Endothelial cell of umbilical vein (primary cell): ENCODE measurements at regions not wholly inside any gene's neighbourhood (a gene's known extent, or its start where the extent isn't known, plus 50 kb on each side); places are given as distances from the start of the nearest gene placed in this dataset.

ENCODE experiments used
- BruUV-seq: library from RNA; stranded (reverse); fragments of 400-500 nt; replicated peaks from 2 replicates; lab custom pipeline; 2021; lab: Mats Ljungman, UMichigan
- CTCF ChIA-PET: fragments of 300-600, 350-600 bp; sonication (Branson Sonifier 250); formaldehyde crosslinking; loops from one replicate; lab custom pipeline; 2021; ENCODE audit warnings: antibody characterized with exemption, inconsistent platforms; lab: Charles Lee
- POLR2A ChIA-PET: fragments of 300-600, 350-600 bp; sonication (Branson Sonifier 250); formaldehyde crosslinking; loops from one replicate; lab custom pipeline; 2021; ENCODE audit warnings: antibody characterized with exemption, inconsistent platforms; lab: Charles Lee
- DNase-seq: peaks from one replicate; pipeline ENCODE4 v3.0.0-alpha.2; 2011; ENCODE audit warnings: low read depth, low spot score
- FAIRE-seq: peaks from 2 replicates; lab custom pipeline; 2011; peaks lifted over from hg19 to GRCh38; lab: Jason Lieb, UNC
- H2AFZ ChIP-seq: 2 replicates; pipeline ENCODE4 v1.6.0; 2012; ENCODE audit warnings: low read depth, low read length, control low read depth, inconsistent platforms
- H3K27ac ChIP-seq: 2 replicates; pipeline ENCODE4 v1.5.1; 2011; ENCODE audit warnings: low read depth, mild to moderate bottlenecking, control low read depth, low read length, moderate library complexity; ENCODE audit not compliant: insufficient read depth
- H3K27me3 ChIP-seq, 2 experiments: 2 replicates each; pipeline versions ENCODE4 v1.6.0 to v1.6.1; 2011; ENCODE audit warnings: low read length in 2 of 2, mixed read lengths in 1 of 2; ENCODE audit not compliant: control insufficient read depth in 2 of 2, insufficient read depth in 2 of 2
- H3K36me3 ChIP-seq, 2 experiments: 2 replicates in 1 of 2; 3 replicates in 1 of 2; pipeline ENCODE4 v1.5.1; 2011; ENCODE audit warnings: low read length in 2 of 2, mild to moderate bottlenecking in 1 of 2, moderate library complexity in 1 of 2; ENCODE audit not compliant: control insufficient read depth in 2 of 2, insufficient read depth in 2 of 2; ENCODE audit errors: extremely low read depth in 1 of 2
- H3K4me1 ChIP-seq: 3 replicates; pipeline ENCODE4 v1.5.1; 2011; ENCODE audit warnings: mild to moderate bottlenecking, low read length; ENCODE audit not compliant: control insufficient read depth, insufficient read depth; ENCODE audit errors: extremely low read depth
- H3K4me2 ChIP-seq: 2 replicates; pipeline ENCODE4 v1.6.1; 2011; ENCODE audit warnings: low read length, control low read depth, mixed read lengths; ENCODE audit not compliant: insufficient read depth
- H3K4me3 ChIP-seq, 3 experiments: fragments of 200-600 bp in 1 of 3; sonication (generic), shearing (Covaris generic) in 1 of 3; replicated peaks in 1 of 3; 2 replicates each; pipeline ENCODE4 v1.5.1; 2011 to 2016; ENCODE audit warnings: control low read depth in 3 of 3, low read length in 3 of 3, mild to moderate bottlenecking in 2 of 3, inconsistent platforms in 1 of 3, low read depth in 1 of 3, moderate library complexity in 1 of 3; ENCODE audit not compliant: insufficient read depth in 1 of 3
- H3K79me2 ChIP-seq: 2 replicates; pipeline ENCODE4 v1.6.0; 2012; ENCODE audit warnings: low read length, inconsistent platforms; ENCODE audit not compliant: control insufficient read depth, insufficient read depth
- H3K9ac ChIP-seq: replicated peaks from 2 replicates; pipeline ENCODE3; 2011; ENCODE audit warnings: low read length, control low read depth; ENCODE audit not compliant: insufficient read depth; ENCODE audit errors: extremely low read depth
- H3K9me1 ChIP-seq: replicated peaks from 3 replicates; pipeline ENCODE4 v1.6.0; 2011; ENCODE audit warnings: mild to moderate bottlenecking, low read length; ENCODE audit not compliant: control insufficient read depth, insufficient read depth; ENCODE audit errors: extremely low read depth
- H3K9me3 ChIP-seq: replicated peaks from 2 replicates; pipeline ENCODE4 v1.5.1; 2012; ENCODE audit warnings: low read length, inconsistent platforms; ENCODE audit not compliant: control insufficient read depth, insufficient read depth
- H4K20me1 ChIP-seq: replicated peaks from 2 replicates; pipeline ENCODE3; 2011; ENCODE audit warnings: mild to moderate bottlenecking, low read length; ENCODE audit not compliant: control insufficient read depth, insufficient read depth; ENCODE audit errors: extremely low read depth
- CTCF ChIP-seq, 2 donors: IDR thresholded peaks; 1 replicate in 1 of 2; 2 replicates in 1 of 2; pipeline ENCODE4 v1.5.1; 2011; ENCODE audit warnings: low read length in 2 of 2, mild to moderate bottlenecking in 2 of 2, moderate library complexity in 2 of 2, control low read depth in 1 of 2, inconsistent platforms in 1 of 2, low read depth in 1 of 2; ENCODE audit not compliant: insufficient read depth in 1 of 2; ENCODE audit errors: extremely low read depth in 1 of 2
- EZH2 ChIP-seq: IDR thresholded peaks from 2 replicates; pipeline ENCODE4 v1.6.1; 2012; ENCODE audit warnings: borderline replicate concordance, low read depth, mild to moderate bottlenecking, moderate library complexity, low read length, inconsistent platforms; ENCODE audit not compliant: severe bottlenecking
- FOS ChIP-seq: IDR thresholded peaks from 2 replicates; pipeline ENCODE4 v1.6.1; 2011; ENCODE audit warnings: mild to moderate bottlenecking, low read length, moderate library complexity, borderline replicate concordance; ENCODE audit not compliant: insufficient read depth
- GATA2 ChIP-seq: IDR thresholded peaks from 2 replicates; pipeline ENCODE4 v1.7.0; 2011; ENCODE audit warnings: low read depth, mild to moderate bottlenecking, moderate library complexity, mixed read lengths, low read length; ENCODE audit not compliant: insufficient read length, insufficient read depth
- JUN ChIP-seq: IDR thresholded peaks from 2 replicates; pipeline ENCODE4 v1.6.1; 2011; ENCODE audit warnings: borderline replicate concordance, low read depth; ENCODE audit not compliant: insufficient read length, insufficient read depth
- MYC ChIP-seq: IDR thresholded peaks from one replicate; pipeline ENCODE4 v1.6.1; 2011; ENCODE audit warnings: mild to moderate bottlenecking, low read depth, low read length
- POLR2A ChIP-seq: IDR thresholded peaks from 2 replicates; pipeline ENCODE4 v1.6.1; 2012; ENCODE audit warnings: low read depth, mild to moderate bottlenecking, control low read depth, low read length
- POLR2AphosphoS5 ChIP-seq: IDR thresholded peaks from 2 replicates; pipeline ENCODE4 v1.6.1; 2012; ENCODE audit warnings: low read depth, mild to moderate bottlenecking, control low read depth, low read length, moderate library complexity; ENCODE audit not compliant: insufficient read depth
- dilution Hi-C: fragments of 300-500 bp; cut with MboI; formaldehyde crosslinking; loops from one replicate; pipeline ENCODE4 v1.15.0; 2019; ENCODE audit warnings: low sequenced_read_pairs; ENCODE audit not compliant: extremely low pct_ligation_motif_present
- intact Hi-C: fragments of 100-400 bp; cut with micrococcal nuclease; formaldehyde crosslinking; loops from one replicate; pipeline ENCODE4 v1.10.0; 2022
- TF ChIP-seq, protein P1 (sequence below): IDR thresholded peaks from 2 replicates; pipeline ENCODE4 v1.6.1; 2011; ENCODE audit not compliant: insufficient read depth, insufficient read length

GRCh38 chr4:149933883-149934282 is 118.2 kb upstream of the IQCM start:
- intact Hi-C loops (no loop called here), dilution Hi-C loops (no loop called here)
- DNase-seq (no peak), FAIRE-seq (no peak)
- Histone ChIP-seq H3K4me3 (no peak overlapping the region), H2AFZ (no peak overlapping the region), H3K9me1 (no peaks in the 10 kb centered on the region), H3K36me3 (no peaks in the 10 kb centered on the region), H3K4me2 (no peak overlapping the region), H3K9ac (no peak overlapping the region), H3K27ac (no peak overlapping the region), H3K4me1 (no peaks in the 10 kb centered on the region), H4K20me1 (no peaks in the 10 kb centered on the region), H3K79me2 (no peaks in the 10 kb centered on the region), H3K9me3 (no peaks in the 10 kb centered on the region), H3K27me3 (peaks cover 0 to 2% of the 10 kb centered on the region in 2 experiments)
- TF ChIP-seq POLR2A (no peak), CTCF (IDR thresholded peaks at IDR 0.05; ENCODE audit: extremely low read depth in 1 of 2, insufficient read depth in 1 of 2, low read depth in 1 of 2, low read length in 2 of 2) (no peak), POLR2AphosphoS5 (no peak), FOS (no peak), MYC (no peak), GATA2 (no peak), JUN (no peak), EZH2 (no peak)
- TF ChIP-seq, protein P1, sequence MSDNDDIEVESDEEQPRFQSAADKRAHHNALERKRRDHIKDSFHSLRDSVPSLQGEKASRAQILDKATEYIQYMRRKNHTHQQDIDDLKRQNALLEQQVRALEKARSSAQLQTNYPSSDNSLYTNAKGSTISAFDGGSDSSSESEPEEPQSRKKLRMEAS = no peak
- ChIA-PET CTCF (no interaction called here), POLR2A (no interaction called here)
- no TSS peak for BruUV-seq
